ENCODE measurements at regions not wholly inside any gene's neighbourhood (a gene's known extent, or its start where the extent isn't known, plus 50 kb on each side); places are given as distances from the start of the nearest gene placed in this dataset.

DNA sequence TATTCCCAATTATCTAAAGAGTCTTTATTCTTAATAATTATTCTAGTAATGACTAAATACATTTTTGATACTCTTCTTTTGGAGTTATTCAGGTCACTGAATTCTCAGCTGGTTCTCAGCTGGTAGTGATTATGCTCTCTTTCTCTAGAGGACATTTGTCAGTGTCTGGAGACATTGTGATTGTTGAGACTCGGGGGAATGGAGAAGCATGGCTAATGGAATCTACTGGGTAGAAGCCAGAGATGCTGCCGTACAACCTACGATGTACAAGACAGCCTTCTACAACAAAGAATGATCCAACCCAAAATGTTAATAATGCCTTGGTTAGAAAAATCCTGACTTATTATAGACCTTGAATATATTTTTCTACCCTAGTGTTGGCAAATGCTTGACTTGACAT lies 149.2 kb upstream of the ANKRD50 start:
- Histone ChIP-seq H4K20me1 (ENCODE audit: control insufficient read depth, extremely low read depth, insufficient read depth, low read length) (no peaks in the 10 kb centered on the region), H3K4me2 (ENCODE audit: extremely low read depth, insufficient read depth, low read length) (no peak overlapping the region), H3K4me1 (ENCODE audit: control insufficient read depth, extremely low read depth, insufficient read depth, low read length) (no peaks in the 10 kb centered on the region), H3K27me3 (ENCODE audit: control insufficient read depth, insufficient read depth, low read length) (no peaks in the 10 kb centered on the region), H3K27ac (ENCODE audit: insufficient read depth, low read length) (no peak overlapping the region), H3K9me3 (ENCODE audit: control insufficient read depth, insufficient read depth, low read depth, low read length) (no peaks in the 10 kb centered on the region), H3K9ac (ENCODE audit: insufficient read depth, low read length) (no peak overlapping the region), H3K36me3 (ENCODE audit: control insufficient read depth, insufficient read depth, low read length) (no peaks in the 10 kb centered on the region), H3K79me2 (ENCODE audit: control insufficient read depth, insufficient read depth, low read length) (no peaks in the 10 kb centered on the region), H2AFZ (ENCODE audit: low read length) (no peak overlapping the region), H3K4me3 (replicated peaks in 1 of 4; ENCODE audit: control extremely low read depth in 1 of 4, insufficient read depth in 1 of 4, low read depth in 3 of 4, low read length in 4 of 4) (no peak overlapping the region)
- no peak for DNase-seq (ENCODE audit: low read depth in 2 of 2)
- no peak for TF ChIP-seq EZH2 (IDR thresholded peaks at IDR 0.05; ENCODE audit: low read length, missing control alignments)
- TF ChIP-seq, protein P1, sequence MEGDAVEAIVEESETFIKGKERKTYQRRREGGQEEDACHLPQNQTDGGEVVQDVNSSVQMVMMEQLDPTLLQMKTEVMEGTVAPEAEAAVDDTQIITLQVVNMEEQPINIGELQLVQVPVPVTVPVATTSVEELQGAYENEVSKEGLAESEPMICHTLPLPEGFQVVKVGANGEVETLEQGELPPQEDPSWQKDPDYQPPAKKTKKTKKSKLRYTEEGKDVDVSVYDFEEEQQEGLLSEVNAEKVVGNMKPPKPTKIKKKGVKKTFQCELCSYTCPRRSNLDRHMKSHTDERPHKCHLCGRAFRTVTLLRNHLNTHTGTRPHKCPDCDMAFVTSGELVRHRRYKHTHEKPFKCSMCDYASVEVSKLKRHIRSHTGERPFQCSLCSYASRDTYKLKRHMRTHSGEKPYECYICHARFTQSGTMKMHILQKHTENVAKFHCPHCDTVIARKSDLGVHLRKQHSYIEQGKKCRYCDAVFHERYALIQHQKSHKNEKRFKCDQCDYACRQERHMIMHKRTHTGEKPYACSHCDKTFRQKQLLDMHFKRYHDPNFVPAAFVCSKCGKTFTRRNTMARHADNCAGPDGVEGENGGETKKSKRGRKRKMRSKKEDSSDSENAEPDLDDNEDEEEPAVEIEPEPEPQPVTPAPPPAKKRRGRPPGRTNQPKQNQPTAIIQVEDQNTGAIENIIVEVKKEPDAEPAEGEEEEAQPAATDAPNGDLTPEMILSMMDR (conservative IDR thresholded peaks at IDR 0.05 in 1 of 2, IDR thresholded peaks at IDR 0.05 in 1 of 2; ENCODE audit: low read depth in 1 of 2, low read length in 2 of 2): no peak

GRCh38 chr4:124854968-124855367 lies 142.4 kb upstream of the ANKRD50 start:
- Histone ChIP-seq H3K4me1 (ENCODE audit: control insufficient read depth, extremely low read depth, insufficient read depth, low read length) (no peaks in the 10 kb centered on the region), H3K9ac (ENCODE audit: insufficient read depth, low read length) (no peak overlapping the region), H3K79me2 (ENCODE audit: control insufficient read depth, insufficient read depth, low read length) (no peaks in the 10 kb centered on the region), H2AFZ (ENCODE audit: low read length) (no peak overlapping the region), H3K9me3 (ENCODE audit: control insufficient read depth, insufficient read depth, low read depth, low read length) (no peaks in the 10 kb centered on the region), H3K36me3 (ENCODE audit: control insufficient read depth, insufficient read depth, low read length) (no peaks in the 10 kb centered on the region), H3K4me3 (replicated peaks in 1 of 4; ENCODE audit: control extremely low read depth in 1 of 4, insufficient read depth in 1 of 4, low read depth in 3 of 4, low read length in 4 of 4) (no peak overlapping the region), H3K27ac (ENCODE audit: insufficient read depth, low read length) (no peak overlapping the region), H4K20me1 (ENCODE audit: control insufficient read depth, extremely low read depth, insufficient read depth, low read length) (no peaks in the 10 kb centered on the region), H3K27me3 (ENCODE audit: control insufficient read depth, insufficient read depth, low read length) (no peaks in the 10 kb centered on the region), H3K4me2 (ENCODE audit: extremely low read depth, insufficient read depth, low read length) (no peak overlapping the region)
- DNase-seq (ENCODE audit: low read depth in 2 of 2): peak in 1 of 2 donors; percentile 80
- TF ChIP-seq EZH2 (IDR thresholded peaks at IDR 0.05; ENCODE audit: low read length, missing control alignments): no peak
- TF ChIP-seq, protein P1 (conservative IDR thresholded peaks at IDR 0.05 in 1 of 2, IDR thresholded peaks at IDR 0.05 in 1 of 2; ENCODE audit: low read depth in 1 of 2, low read length in 2 of 2): no peak

DNA sequence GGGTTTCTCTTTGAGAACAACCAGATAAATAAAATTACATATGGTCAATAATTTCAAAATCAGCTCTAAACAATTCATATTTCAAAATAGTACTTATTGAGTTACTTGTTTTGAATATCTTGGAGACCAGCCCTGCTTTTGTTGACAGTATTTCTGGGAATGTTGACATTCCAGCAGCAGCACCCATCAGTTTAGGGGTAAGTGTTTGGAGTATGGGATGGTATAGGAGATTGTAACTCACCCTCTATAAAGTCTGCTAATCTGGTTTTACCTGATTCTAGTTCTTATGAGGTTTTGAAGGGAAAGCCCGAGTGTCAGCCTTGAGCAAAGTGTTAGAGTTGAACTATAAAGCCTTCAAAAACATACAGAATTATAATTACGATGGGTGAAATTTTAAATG lies 139.2 kb upstream of the ANKRD50 start:
- DNase-seq (ENCODE audit: low read depth in 2 of 2): no peak
- Histone ChIP-seq H3K9me3 (ENCODE audit: control insufficient read depth, insufficient read depth, low read depth, low read length) (no peaks in the 10 kb centered on the region), H3K4me1 (ENCODE audit: control insufficient read depth, extremely low read depth, insufficient read depth, low read length) (no peaks in the 10 kb centered on the region), H4K20me1 (ENCODE audit: control insufficient read depth, extremely low read depth, insufficient read depth, low read length) (no peaks in the 10 kb centered on the region), H3K79me2 (ENCODE audit: control insufficient read depth, insufficient read depth, low read length) (no peaks in the 10 kb centered on the region), H3K27me3 (ENCODE audit: control insufficient read depth, insufficient read depth, low read length) (no peaks in the 10 kb centered on the region), H3K27ac (ENCODE audit: insufficient read depth, low read length) (no peak overlapping the region), H2AFZ (ENCODE audit: low read length) (no peak overlapping the region), H3K4me3 (replicated peaks in 1 of 4; ENCODE audit: control extremely low read depth in 1 of 4, insufficient read depth in 1 of 4, low read depth in 3 of 4, low read length in 4 of 4) (no peak overlapping the region), H3K4me2 (ENCODE audit: extremely low read depth, insufficient read depth, low read length) (no peak overlapping the region), H3K9ac (ENCODE audit: insufficient read depth, low read length) (no peak overlapping the region), H3K36me3 (ENCODE audit: control insufficient read depth, insufficient read depth, low read length) (no peaks in the 10 kb centered on the region)
- no peak for TF ChIP-seq EZH2 (IDR thresholded peaks at IDR 0.05; ENCODE audit: low read length, missing control alignments)
- TF ChIP-seq, protein P1 (conservative IDR thresholded peaks at IDR 0.05 in 1 of 2, IDR thresholded peaks at IDR 0.05 in 1 of 2; ENCODE audit: low read depth in 1 of 2, low read length in 2 of 2): no peak

All from fibroblast of lung (primary cell).